OCI-LY3 (cell line): ENCODE measurements at regions not wholly inside any gene's neighbourhood (a gene's known extent, or its start where the extent isn't known, plus 50 kb on each side); places are given as distances from the start of the nearest gene placed in this dataset.

Experiments used
- CTCF ChIP-seq: fragments of 200-600, 300-600 bp; sonication (generic); IDR thresholded peaks from 2 replicates; pipeline ENCODE4 v1.5.1; 2014; ENCODE audit warnings: antibody characterized with exemption, low read length, low read depth
- EZH2phosphoT487 ChIP-seq: fragments of 200-600 bp; shearing (Covaris generic); IDR thresholded peaks from 2 replicates; pipeline ENCODE4 v1.6.1; 2018; ENCODE audit warnings: antibody characterized with exemption, mixed run types, low read depth

DNA sequence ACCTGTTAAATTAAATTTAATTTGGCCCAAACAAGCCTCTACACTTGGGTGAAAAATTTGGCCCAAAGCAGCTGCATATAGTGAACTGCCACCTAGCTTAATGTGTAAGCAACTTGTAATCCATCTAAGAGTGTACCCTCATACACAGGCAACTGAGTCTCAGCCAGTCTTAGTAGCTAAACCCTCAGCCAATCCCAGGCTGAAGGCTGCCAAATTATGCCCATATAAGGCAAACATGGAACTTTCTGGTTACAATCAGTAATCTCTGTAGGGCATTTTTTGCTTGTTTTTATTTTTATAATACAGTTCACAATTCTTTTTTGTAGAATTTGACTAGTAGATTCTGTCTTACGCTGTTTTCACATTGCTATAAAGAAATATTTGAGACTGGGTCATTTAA lies 958.7 kb downstream of the FSCB start:
- TF ChIP-seq CTCF (no peak), EZH2phosphoT487 (no peak)
